Activated naive CD4-positive, alpha-beta T cell treated with anti-CD3 and anti-CD28 coated beads for 36 hours (primary cell): ENCODE measurements at regions not wholly inside any gene's neighbourhood (a gene's known extent, or its start where the extent isn't known, plus 50 kb on each side); places are given as distances from the start of the nearest gene placed in this dataset.

Source experiments
- CTCF ChIA-PET: fragments of 350-600 bp; sonication (Branson Sonifier 250); formaldehyde crosslinking; loops from one replicate; lab custom pipeline; 2021; ENCODE audit warnings: antibody characterized with exemption; lab: Charles Lee
- DNase-seq: peaks from one replicate; pipeline ENCODE4 v3.0.0-alpha.2; 2020
- H3K27ac Mint-ChIP-seq: one replicate; pipeline ENCODE4 v1.8.0; 2021; ENCODE audit warnings: mild to moderate bottlenecking, mixed read lengths
- H3K27me3 Mint-ChIP-seq: one replicate; pipeline ENCODE4 v1.8.0; 2021; ENCODE audit warnings: low read depth, mixed read lengths
- H3K36me3 Mint-ChIP-seq: one replicate; pipeline ENCODE4 v1.8.0; 2021; ENCODE audit warnings: low read depth, mixed read lengths
- H3K4me1 Mint-ChIP-seq: one replicate; pipeline ENCODE4 v1.8.0; 2021; ENCODE audit warnings: low read depth, mixed read lengths
- H3K4me3 Mint-ChIP-seq: one replicate; pipeline ENCODE4 v1.8.0; 2021; ENCODE audit warnings: mild to moderate bottlenecking, moderate library complexity, mixed read lengths
- H3K9me3 Mint-ChIP-seq: one replicate; pipeline ENCODE4 v1.8.0; 2021; ENCODE audit warnings: mixed read lengths
- intact Hi-C: fragments of 100-400 bp; cut with micrococcal nuclease; formaldehyde crosslinking; loops from one replicate; pipeline ENCODE4 v1.15.1; 2023

GRCh38 chr1:5453347-5453746 lies 538.9 kb downstream of the NPHP4 start:
- intact Hi-C loops, result no loop called here
- Mint-ChIP-seq H3K36me3 (no peaks in the 10 kb centered on the region), H3K4me1 (peaks cover 2% of the 10 kb centered on the region), H3K4me3 (no peak overlapping the region), H3K27me3 (no peaks in the 10 kb centered on the region), H3K27ac (no peak overlapping the region), H3K9me3 (no peaks in the 10 kb centered on the region)
- CTCF ChIA-PET, result interaction anchor here (0.6 kb wide), 1 partner anchor 446 kb away, joined by 4 read pairs; no protein-coding TSS in a partner anchor
- DNase-seq, result no peak

GRCh38 chr1:5451671-5452070 lies 540.6 kb downstream of the NPHP4 start:
- Mint-ChIP-seq H3K27ac (no peak overlapping the region), H3K4me1 (peaks cover 2% of the 10 kb centered on the region), H3K27me3 (no peaks in the 10 kb centered on the region), H3K36me3 (no peaks in the 10 kb centered on the region), H3K9me3 (no peaks in the 10 kb centered on the region), H3K4me3 (no peak overlapping the region)
- intact Hi-C loops, result no loop called here
- CTCF ChIA-PET, result no interaction called here
- DNase-seq, result no peak

- H3K9me3 Mint-ChIP-seq, result no peaks in the 10 kb centered on the region
- intact Hi-C loops, result loop anchor here (10.0 kb wide), 2 partner anchors 164 to 794 kb away; partner anchors contain the start of gene AJAP1
- CTCF ChIA-PET, result no interaction called here
- DNase-seq, result peak; percentile 62
- H3K27ac Mint-ChIP-seq, result no peak overlapping the region
- no peaks in the 10 kb centered on the region for H3K36me3 Mint-ChIP-seq
- peaks cover 2% of the 10 kb centered on the region for H3K4me1 Mint-ChIP-seq
- H3K27me3 Mint-ChIP-seq, result no peaks in the 10 kb centered on the region
- no peak overlapping the region for H3K4me3 Mint-ChIP-seq
Observed at GRCh38 chr1:5448486-5448885, 543.7 kb downstream of the NPHP4 start.

DNA sequence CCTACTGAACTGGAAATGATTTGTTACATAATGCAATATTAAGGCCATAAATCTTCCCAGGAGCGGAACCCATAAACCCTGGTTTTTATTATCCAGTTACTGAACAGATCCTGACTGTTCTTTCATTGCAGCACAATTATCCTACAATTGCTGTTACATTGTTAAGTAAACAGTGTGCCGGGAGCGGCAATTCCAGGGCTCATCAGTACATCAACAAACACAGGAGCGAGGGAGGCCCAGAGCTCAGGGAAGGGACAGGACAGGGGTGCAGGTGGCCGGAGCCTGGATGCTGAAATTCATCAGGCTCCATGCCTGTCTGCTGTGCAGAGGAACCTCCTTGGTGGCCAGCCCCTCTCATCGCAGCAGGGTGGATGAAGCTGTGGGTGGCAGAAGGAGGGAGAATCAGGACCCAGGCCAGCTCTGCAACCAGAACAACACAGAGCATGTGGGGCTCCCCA lies 544.7 kb downstream of the NPHP4 start:
- Mint-ChIP-seq H3K36me3 (no peaks in the 10 kb centered on the region), H3K27me3 (no peaks in the 10 kb centered on the region), H3K9me3 (no peaks in the 10 kb centered on the region), H3K27ac (no peak overlapping the region), H3K4me1 (peaks cover 2% of the 10 kb centered on the region), H3K4me3 (no peak overlapping the region)
- no peak for DNase-seq
- intact Hi-C loops, result loop anchor here (10.0 kb wide), 2 partner anchors 163 to 793 kb away; partner anchors contain the start of gene AJAP1
- CTCF ChIA-PET, result interaction anchor here (0.6 to 1.2 kb wide), 2 partner anchors 162 to 298 kb away, joined by 3 read pairs; no protein-coding TSS in a partner anchor

DNA sequence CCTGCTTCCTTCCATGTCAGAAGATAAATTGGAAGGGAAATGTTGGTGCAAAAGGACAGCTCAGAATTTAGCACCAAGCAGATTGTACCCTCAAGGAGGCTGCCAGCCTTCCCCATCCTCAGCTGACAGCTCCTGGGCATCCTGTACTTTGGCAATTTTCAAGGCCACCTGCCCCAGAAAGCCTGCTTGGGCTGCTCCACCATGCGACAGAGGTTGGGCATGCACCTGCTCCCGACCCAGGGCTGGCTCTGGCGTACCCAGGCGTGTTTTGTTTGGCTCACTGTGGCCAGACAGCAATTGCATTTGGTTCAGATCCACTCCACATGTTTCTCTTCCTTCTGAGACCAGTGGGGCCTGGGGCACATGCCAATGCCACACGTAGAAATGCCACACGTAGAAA lies 547.8 kb downstream of the NPHP4 start:
- peaks cover 3% of the 10 kb centered on the region for H3K9me3 Mint-ChIP-seq
- no peak overlapping the region for H3K4me3 Mint-ChIP-seq
- CTCF ChIA-PET, result no interaction called here
- H3K36me3 Mint-ChIP-seq, result no peaks in the 10 kb centered on the region
- H3K27ac Mint-ChIP-seq, result no peak overlapping the region
- H3K4me1 Mint-ChIP-seq, result peaks cover 2% of the 10 kb centered on the region
- H3K27me3 Mint-ChIP-seq, result no peaks in the 10 kb centered on the region
- intact Hi-C loops, result loop anchor here (10.0 kb wide), 2 partner anchors 160 to 790 kb away; partner anchors contain the start of gene AJAP1
- no peak for DNase-seq

GRCh38 chr1:5436808-5437207 lies 555.4 kb downstream of the NPHP4 start:
- no peak for DNase-seq
- no peaks in the 10 kb centered on the region for H3K27me3 Mint-ChIP-seq
- no peak overlapping the region for H3K27ac Mint-ChIP-seq
- intact Hi-C loops, result no loop called here
- no peaks in the 10 kb centered on the region for H3K4me1 Mint-ChIP-seq
- H3K36me3 Mint-ChIP-seq, result peaks cover 2% of the 10 kb centered on the region
- H3K9me3 Mint-ChIP-seq, result peaks cover 21% of the 10 kb centered on the region
- CTCF ChIA-PET, result no interaction called here
- no peak overlapping the region for H3K4me3 Mint-ChIP-seq

GRCh38 chr1:5435414-5435813 lies 556.8 kb downstream of the NPHP4 start:
- no peak for DNase-seq
- Mint-ChIP-seq H3K36me3 (peaks cover 2% of the 10 kb centered on the region), H3K27ac (no peak overlapping the region), H3K4me3 (no peak overlapping the region), H3K27me3 (no peaks in the 10 kb centered on the region), H3K4me1 (peaks cover 3% of the 10 kb centered on the region), H3K9me3 (peaks cover 21% of the 10 kb centered on the region)
- intact Hi-C loops, result no loop called here
- CTCF ChIA-PET, result no interaction called here

GRCh38 chr1:5432436-5432835 lies 559.8 kb downstream of the NPHP4 start:
- intact Hi-C loops, result no loop called here
- Mint-ChIP-seq H3K4me3 (no peak overlapping the region), H3K27ac (no peak overlapping the region), H3K27me3 (no peaks in the 10 kb centered on the region), H3K4me1 (peaks cover 3% of the 10 kb centered on the region), H3K9me3 (peaks cover 3% of the 10 kb centered on the region), H3K36me3 (peaks cover 1% of the 10 kb centered on the region)
- no peak for DNase-seq
- CTCF ChIA-PET, result no interaction called here

DNA sequence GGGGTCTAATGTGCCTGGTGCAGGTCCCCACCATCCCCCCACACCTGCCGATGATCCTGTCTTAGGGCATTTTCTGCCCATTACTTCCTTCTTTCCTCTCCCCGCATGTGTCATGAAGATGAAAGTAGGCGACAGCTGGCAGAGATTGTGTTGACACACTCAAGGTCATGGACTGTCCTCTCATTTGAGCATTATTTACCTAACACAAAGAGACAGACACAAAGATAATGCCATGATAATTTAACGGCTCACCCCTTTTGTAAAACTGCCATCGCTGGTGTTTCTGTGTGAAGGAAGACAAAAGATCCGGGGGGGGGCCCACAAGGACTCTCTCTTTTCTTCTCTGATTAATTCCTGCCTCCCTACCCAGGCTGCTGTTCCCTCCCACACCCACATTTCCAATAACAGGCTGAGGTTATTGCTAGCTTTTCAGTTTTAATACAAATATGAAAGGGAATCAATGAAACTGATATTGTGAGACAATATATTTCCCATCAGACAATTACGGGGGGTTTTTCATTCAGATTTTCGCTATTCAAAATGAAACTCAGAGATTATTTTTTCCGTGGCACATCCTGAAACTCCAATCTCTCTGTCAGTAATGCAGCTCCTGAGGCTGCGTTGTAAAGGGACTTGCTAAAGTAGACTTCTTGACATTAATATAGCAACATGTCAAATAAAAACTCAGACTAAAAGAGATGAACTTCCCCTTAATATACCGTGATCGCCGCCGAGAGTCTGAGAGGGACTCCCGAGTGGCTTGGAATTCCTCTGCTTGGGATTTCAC lies 561.1 kb downstream of the NPHP4 start:
- no peak for DNase-seq
- no peaks in the 10 kb centered on the region for H3K36me3 Mint-ChIP-seq
- H3K4me3 Mint-ChIP-seq, result no peak overlapping the region
- no peaks in the 10 kb centered on the region for H3K9me3 Mint-ChIP-seq
- CTCF ChIA-PET, result interaction anchor here (0.7 kb wide), 1 partner anchor 501 kb away, joined by 3 read pairs; no protein-coding TSS in a partner anchor
- no peaks in the 10 kb centered on the region for H3K27me3 Mint-ChIP-seq
- no peak overlapping the region for H3K27ac Mint-ChIP-seq
- intact Hi-C loops, result no loop called here
- H3K4me1 Mint-ChIP-seq, result peaks cover 3% of the 10 kb centered on the region

- Mint-ChIP-seq H3K4me3 (no peak overlapping the region), H3K9me3 (no peaks in the 10 kb centered on the region), H3K4me1 (peaks cover 3% of the 10 kb centered on the region), H3K27ac (no peak overlapping the region), H3K27me3 (no peaks in the 10 kb centered on the region), H3K36me3 (no peaks in the 10 kb centered on the region)
- intact Hi-C loops, result no loop called here
- DNase-seq, result no peak
- CTCF ChIA-PET, result no interaction called here
Observed at GRCh38 chr1:5430136-5430535, 562.1 kb downstream of the NPHP4 start.

GRCh38 chr1:5428351-5428750 lies 563.9 kb downstream of the NPHP4 start:
- Mint-ChIP-seq H3K27me3 (no peaks in the 10 kb centered on the region), H3K27ac (no peak overlapping the region), H3K4me3 (no peak overlapping the region), H3K4me1 (peaks cover 5% of the 10 kb centered on the region), H3K9me3 (no peaks in the 10 kb centered on the region), H3K36me3 (no peaks in the 10 kb centered on the region)
- intact Hi-C loops, result no loop called here
- DNase-seq, result no peak
- CTCF ChIA-PET, result no interaction called here

GRCh38 chr1:5427026-5427613 lies 565.1 kb downstream of the NPHP4 start:
- H3K27ac Mint-ChIP-seq, result no peak overlapping the region
- H3K27me3 Mint-ChIP-seq, result no peaks in the 10 kb centered on the region
- DNase-seq, result no peak
- CTCF ChIA-PET, result no interaction called here
- H3K36me3 Mint-ChIP-seq, result no peaks in the 10 kb centered on the region
- H3K9me3 Mint-ChIP-seq, result no peaks in the 10 kb centered on the region
- intact Hi-C loops, result no loop called here
- H3K4me3 Mint-ChIP-seq, result no peak overlapping the region
- peaks cover 17% of the 10 kb centered on the region for H3K4me1 Mint-ChIP-seq
